SK-N-SH treated with all-trans-retinoic acid at 6 μM for 48 hours (cell line): ENCODE measurements at regions not wholly inside any gene's neighbourhood (a gene's known extent, or its start where the extent isn't known, plus 50 kb on each side); places are given as distances from the start of the nearest gene placed in this dataset.
"Not testable (repeated sequence)": the region's sequence is repeated elsewhere in the genome, so short reads cannot be mapped to it uniquely, and the experiment has no call there.

ENCODE experiments used
- ATAC-seq: fragments of 200-7000 bp; cut with Tn5 transposase; 3 replicates; pipeline ENCODE4 v1.9.1; 2020; ENCODE audit warnings: mild to moderate bottlenecking, moderate library complexity
- ARNTL ChIP-seq: fragments of 450-650 bp; formaldehyde crosslinking; IDR thresholded peaks from 2 replicates; pipeline ENCODE4 v1.5.0; 2020; ENCODE audit warnings: low read depth, mild to moderate bottlenecking, moderate library complexity, borderline replicate concordance
- BACH2 ChIP-seq: fragments of 250-450 bp; sonication (Bioruptor Pico); IDR thresholded peaks from 2 replicates; pipeline ENCODE4 v1.9.0; 2021; ENCODE audit warnings: mild to moderate bottlenecking, borderline replicate concordance
- CSDC2 ChIP-seq: fragments of 250-450 bp; sonication (Bioruptor Pico); IDR thresholded peaks from 2 replicates; pipeline ENCODE4 v1.5.0; 2020; ENCODE audit warnings: mild to moderate bottlenecking, moderate library complexity
- ESRRG ChIP-seq: fragments of 250-450 bp; sonication (Bioruptor Pico); IDR thresholded peaks from 2 replicates; pipeline ENCODE4 v1.6.1; 2021; ENCODE audit warnings: mild to moderate bottlenecking
- GLIS3 ChIP-seq: fragments of 250-450 bp; sonication (Bioruptor Pico); IDR thresholded peaks from 2 replicates; pipeline ENCODE4 v1.5.0; 2020; ENCODE audit warnings: mild to moderate bottlenecking, moderate library complexity
- ISL1 ChIP-seq: fragments of 250-450 bp; sonication (Bioruptor Pico); IDR thresholded peaks from 2 replicates; pipeline ENCODE4 v2.1.2; 2022; ENCODE audit warnings: mild to moderate bottlenecking, moderate library complexity
- PPARA ChIP-seq: fragments of 250-450 bp; sonication (Bioruptor Pico); IDR thresholded peaks from 2 replicates; pipeline ENCODE4 v1.5.0; 2020; ENCODE audit warnings: mild to moderate bottlenecking, borderline replicate concordance
- SNAI2 ChIP-seq: fragments of 250-450 bp; sonication (Bioruptor Pico); IDR thresholded peaks from 2 replicates; pipeline ENCODE4 v1.5.0; 2020; ENCODE audit warnings: mild to moderate bottlenecking, moderate library complexity
- TCF4 ChIP-seq: fragments of 250-450 bp; sonication (Bioruptor Pico); IDR thresholded peaks from 2 replicates; pipeline ENCODE4 v1.8.0; 2021; ENCODE audit warnings: mild to moderate bottlenecking, moderate library complexity, borderline replicate concordance
- TOX ChIP-seq: fragments of 250-450 bp; sonication (Bioruptor Pico); IDR thresholded peaks from 2 replicates; pipeline ENCODE4 v1.8.0; 2021; ENCODE audit warnings: mild to moderate bottlenecking, moderate library complexity, borderline replicate concordance
- ZC3H10 ChIP-seq: fragments of 250-450 bp; sonication (Bioruptor Pico); IDR thresholded peaks from 2 replicates; pipeline ENCODE4 v1.5.1; 2021; ENCODE audit warnings: mild to moderate bottlenecking, moderate library complexity
- ZFP3 ChIP-seq: fragments of 250-450 bp; sonication (Bioruptor Pico); IDR thresholded peaks from 2 replicates; pipeline ENCODE4 v1.5.0; 2020; ENCODE audit warnings: mild to moderate bottlenecking, moderate library complexity
- ZFP30 ChIP-seq: fragments of 450-650 bp; formaldehyde crosslinking; IDR thresholded peaks from 2 replicates; pipeline ENCODE4 v1.5.0; 2022; ENCODE audit warnings: mild to moderate bottlenecking, moderate library complexity
- ZNF565 ChIP-seq: fragments of 450-650 bp; formaldehyde crosslinking; conservative IDR thresholded peaks from 2 replicates; pipeline ENCODE4 v1.5.0; 2020; ENCODE audit warnings: low read depth, mild to moderate bottlenecking, moderate library complexity
- ZNF70 ChIP-seq: fragments of 450-650 bp; formaldehyde crosslinking; IDR thresholded peaks from 2 replicates; pipeline ENCODE4 v1.5.0; 2020; ENCODE audit warnings: mild to moderate bottlenecking, moderate library complexity
- ZNF8 ChIP-seq: fragments of 450-650 bp; formaldehyde crosslinking; IDR thresholded peaks from 2 replicates; pipeline ENCODE4 v1.5.0; 2020; ENCODE audit warnings: mild to moderate bottlenecking, moderate library complexity
- TF ChIP-seq, protein P1 (sequence below): fragments of 250-450 bp; sonication (Bioruptor Pico); IDR thresholded peaks from 2 replicates; pipeline ENCODE4 v1.5.1; 2021; ENCODE audit warnings: mild to moderate bottlenecking, moderate library complexity
- TF ChIP-seq, protein P2 (sequence below): fragments of 250-450 bp; sonication (Bioruptor Pico); IDR thresholded peaks from 2 replicates; pipeline ENCODE4 v1.5.0; 2020; ENCODE audit warnings: mild to moderate bottlenecking, moderate library complexity
- TF ChIP-seq, protein P3 (sequence below): fragments of 250-450 bp; sonication (Bioruptor Pico); IDR thresholded peaks from 2 replicates; pipeline ENCODE4 v1.8.0; 2020; ENCODE audit warnings: mild to moderate bottlenecking, moderate library complexity, borderline replicate concordance

DNA sequence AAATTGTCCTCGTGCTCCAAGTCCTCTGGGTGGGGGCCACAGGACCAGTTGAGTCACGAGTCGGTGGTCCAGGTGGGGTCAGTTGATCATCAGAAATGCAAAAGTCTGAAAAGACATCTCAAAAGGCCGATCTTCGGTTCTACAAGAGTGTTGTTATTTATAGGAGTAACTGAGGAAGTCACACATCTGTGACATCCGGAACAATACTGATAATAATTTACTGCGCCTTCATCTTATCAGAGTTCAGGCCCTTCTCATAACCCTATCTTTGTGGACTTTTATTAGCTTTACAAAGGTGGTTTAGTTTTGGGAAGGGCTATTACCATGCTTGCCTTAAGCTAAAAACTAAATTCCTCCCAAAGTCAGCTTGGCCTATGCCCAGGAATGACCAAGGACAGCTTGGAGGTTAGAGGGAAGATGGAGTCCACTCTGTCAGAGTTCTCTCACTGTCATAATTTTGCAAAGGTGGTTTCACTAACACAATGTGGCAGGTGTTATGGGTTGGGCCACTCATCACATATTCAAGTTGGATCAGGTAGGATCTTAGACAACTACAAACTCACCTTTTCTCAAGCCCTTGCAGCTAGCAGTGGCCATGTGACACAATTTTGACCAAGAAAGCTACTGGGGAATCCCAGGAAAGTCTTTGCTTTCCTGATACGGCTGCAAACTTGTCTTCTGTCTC, 54.7 kb upstream of the CHST3 start:
- TF ChIP-seq TCF4 (CRISPR knock-in tag) (no peak), ZFP30 (CRISPR knock-in tag) (no peak), ZNF8 (CRISPR knock-in tag) (no peak), ESRRG (CRISPR knock-in tag) (no peak), ZC3H10 (no peak), ZNF70 (CRISPR knock-in tag) (no peak), ARNTL (CRISPR knock-in tag) (no peak), ZFP3 (CRISPR knock-in tag) (no peak), ISL1 (CRISPR knock-in tag) (no peak), BACH2 (CRISPR knock-in tag) (no peak), PPARA (no peak)
- TF ChIP-seq, protein P1, sequence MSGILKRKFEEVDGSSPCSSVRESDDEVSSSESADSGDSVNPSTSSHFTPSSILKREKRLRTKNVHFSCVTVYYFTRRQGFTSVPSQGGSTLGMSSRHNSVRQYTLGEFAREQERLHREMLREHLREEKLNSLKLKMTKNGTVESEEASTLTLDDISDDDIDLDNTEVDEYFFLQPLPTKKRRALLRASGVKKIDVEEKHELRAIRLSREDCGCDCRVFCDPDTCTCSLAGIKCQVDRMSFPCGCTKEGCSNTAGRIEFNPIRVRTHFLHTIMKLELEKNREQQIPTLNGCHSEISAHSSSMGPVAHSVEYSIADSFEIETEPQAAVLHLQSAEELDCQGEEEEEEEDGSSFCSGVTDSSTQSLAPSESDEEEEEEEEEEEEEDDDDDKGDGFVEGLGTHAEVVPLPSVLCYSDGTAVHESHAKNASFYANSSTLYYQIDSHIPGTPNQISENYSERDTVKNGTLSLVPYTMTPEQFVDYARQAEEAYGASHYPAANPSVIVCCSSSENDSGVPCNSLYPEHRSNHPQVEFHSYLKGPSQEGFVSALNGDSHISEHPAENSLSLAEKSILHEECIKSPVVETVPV = no peak
- TF ChIP-seq, protein P2, sequence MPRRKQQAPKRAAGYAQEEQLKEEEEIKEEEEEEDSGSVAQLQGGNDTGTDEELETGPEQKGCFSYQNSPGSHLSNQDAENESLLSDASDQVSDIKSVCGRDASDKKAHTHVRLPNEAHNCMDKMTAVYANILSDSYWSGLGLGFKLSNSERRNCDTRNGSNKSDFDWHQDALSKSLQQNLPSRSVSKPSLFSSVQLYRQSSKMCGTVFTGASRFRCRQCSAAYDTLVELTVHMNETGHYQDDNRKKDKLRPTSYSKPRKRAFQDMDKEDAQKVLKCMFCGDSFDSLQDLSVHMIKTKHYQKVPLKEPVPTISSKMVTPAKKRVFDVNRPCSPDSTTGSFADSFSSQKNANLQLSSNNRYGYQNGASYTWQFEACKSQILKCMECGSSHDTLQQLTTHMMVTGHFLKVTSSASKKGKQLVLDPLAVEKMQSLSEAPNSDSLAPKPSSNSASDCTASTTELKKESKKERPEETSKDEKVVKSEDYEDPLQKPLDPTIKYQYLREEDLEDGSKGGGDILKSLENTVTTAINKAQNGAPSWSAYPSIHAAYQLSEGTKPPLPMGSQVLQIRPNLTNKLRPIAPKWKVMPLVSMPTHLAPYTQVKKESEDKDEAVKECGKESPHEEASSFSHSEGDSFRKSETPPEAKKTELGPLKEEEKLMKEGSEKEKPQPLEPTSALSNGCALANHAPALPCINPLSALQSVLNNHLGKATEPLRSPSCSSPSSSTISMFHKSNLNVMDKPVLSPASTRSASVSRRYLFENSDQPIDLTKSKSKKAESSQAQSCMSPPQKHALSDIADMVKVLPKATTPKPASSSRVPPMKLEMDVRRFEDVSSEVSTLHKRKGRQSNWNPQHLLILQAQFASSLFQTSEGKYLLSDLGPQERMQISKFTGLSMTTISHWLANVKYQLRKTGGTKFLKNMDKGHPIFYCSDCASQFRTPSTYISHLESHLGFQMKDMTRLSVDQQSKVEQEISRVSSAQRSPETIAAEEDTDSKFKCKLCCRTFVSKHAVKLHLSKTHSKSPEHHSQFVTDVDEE (CRISPR knock-in tag) = no peak
- TF ChIP-seq, protein P3, sequence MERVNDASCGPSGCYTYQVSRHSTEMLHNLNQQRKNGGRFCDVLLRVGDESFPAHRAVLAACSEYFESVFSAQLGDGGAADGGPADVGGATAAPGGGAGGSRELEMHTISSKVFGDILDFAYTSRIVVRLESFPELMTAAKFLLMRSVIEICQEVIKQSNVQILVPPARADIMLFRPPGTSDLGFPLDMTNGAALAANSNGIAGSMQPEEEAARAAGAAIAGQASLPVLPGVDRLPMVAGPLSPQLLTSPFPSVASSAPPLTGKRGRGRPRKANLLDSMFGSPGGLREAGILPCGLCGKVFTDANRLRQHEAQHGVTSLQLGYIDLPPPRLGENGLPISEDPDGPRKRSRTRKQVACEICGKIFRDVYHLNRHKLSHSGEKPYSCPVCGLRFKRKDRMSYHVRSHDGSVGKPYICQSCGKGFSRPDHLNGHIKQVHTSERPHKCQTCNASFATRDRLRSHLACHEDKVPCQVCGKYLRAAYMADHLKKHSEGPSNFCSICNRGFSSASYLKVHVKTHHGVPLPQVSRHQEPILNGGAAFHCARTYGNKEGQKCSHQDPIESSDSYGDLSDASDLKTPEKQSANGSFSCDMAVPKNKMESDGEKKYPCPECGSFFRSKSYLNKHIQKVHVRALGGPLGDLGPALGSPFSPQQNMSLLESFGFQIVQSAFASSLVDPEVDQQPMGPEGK (CRISPR knock-in tag) = no peak
- ATAC-seq = no peak

DNA sequence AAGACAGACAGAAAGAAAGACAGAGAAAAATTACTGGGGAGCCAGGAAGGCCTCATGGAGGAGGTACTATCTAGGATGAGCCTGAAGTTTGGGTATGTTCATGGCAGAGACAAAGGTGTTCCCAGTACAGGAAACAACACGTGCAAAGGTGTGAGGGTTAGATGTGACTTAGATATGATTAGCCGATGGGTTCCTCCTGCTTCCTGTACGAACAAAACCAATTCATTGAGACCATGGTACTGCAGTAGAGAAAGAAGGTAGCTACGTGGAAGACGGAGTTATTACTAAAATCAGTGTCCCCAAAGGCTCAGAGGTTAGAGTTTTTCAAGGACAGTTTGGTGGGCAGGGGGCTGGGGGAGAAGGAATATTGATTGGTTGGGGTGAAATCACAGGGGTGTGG, 55.2 kb upstream of the CHST3 start:
- TF ChIP-seq BACH2 (CRISPR knock-in tag) (no peak), GLIS3 (no peak), ZFP30 (CRISPR knock-in tag) (no peak), ZNF565 (CRISPR knock-in tag) (no peak), TCF4 (CRISPR knock-in tag) (no peak), SNAI2 (no peak), CSDC2 (CRISPR knock-in tag) (no peak), ZNF70 (CRISPR knock-in tag) (no peak), TOX (no peak)
- TF ChIP-seq, protein P3 (CRISPR knock-in tag) = no peak
- no peak for ATAC-seq

DNA sequence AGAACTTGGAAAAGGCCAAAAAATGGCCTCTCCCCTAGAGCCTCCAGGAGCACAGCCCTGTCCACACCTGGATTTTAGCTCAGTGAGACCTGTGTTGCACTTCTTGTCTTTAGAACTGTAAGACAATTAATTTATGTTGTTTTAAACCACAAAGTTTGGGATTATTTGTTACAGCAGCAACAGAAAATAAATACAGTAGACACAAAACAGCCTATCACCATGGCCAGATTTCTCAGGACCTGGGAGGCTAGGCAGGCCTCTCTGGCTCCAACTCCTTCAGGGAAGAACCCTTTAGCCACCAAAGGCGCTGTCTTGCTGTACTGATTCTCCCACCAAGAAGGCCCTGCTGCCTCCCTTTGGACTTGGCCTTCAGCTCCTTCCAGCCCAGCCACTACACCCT, 54.1 kb upstream of the PSAP start:
- ATAC-seq = no peak
- TF ChIP-seq, protein P2 (CRISPR knock-in tag) = no peak
- TF ChIP-seq, all 23 proteins: peak for 0

GRCh38 chr10:71903636-71904250, 52.7 kb upstream of the PSAP start:
- not testable (repeated sequence) for ATAC-seq
